ENCODE measurements at regions not wholly inside any gene's neighbourhood (a gene's known extent, or its start where the extent isn't known, plus 50 kb on each side); places are given as distances from the start of the nearest gene placed in this dataset.

GRCh38 chr17:55873017-55873758 lies 122.3 kb downstream of the PCTP start:
- no peak for DNase-seq (ENCODE audit: extremely low read depth, low read depth)
- no peak for TF ChIP-seq CTCF (IDR thresholded peaks at IDR 0.05; ENCODE audit: low read depth, low read length, missing control alignments)
- no peak overlapping the region for H3K4me3 ChIP-seq (replicated peaks; ENCODE audit: low read depth, low read length)

GRCh38 chr17:55883149-55883548 lies 132.3 kb downstream of the PCTP start:
- H3K4me3 ChIP-seq (replicated peaks; ENCODE audit: low read depth, low read length), result no peak overlapping the region
- no peak for DNase-seq (ENCODE audit: extremely low read depth, low read depth)
- no peak for TF ChIP-seq CTCF (IDR thresholded peaks at IDR 0.05; ENCODE audit: low read depth, low read length, missing control alignments)

GRCh38 chr17:55887531-55887930 lies 136.7 kb downstream of the PCTP start:
- DNase-seq (ENCODE audit: extremely low read depth, low read depth), result no peak
- no peak overlapping the region for H3K4me3 ChIP-seq (replicated peaks; ENCODE audit: low read depth, low read length)
- no peak for TF ChIP-seq CTCF (IDR thresholded peaks at IDR 0.05; ENCODE audit: low read depth, low read length, missing control alignments)

- no peak overlapping the region for H3K4me3 ChIP-seq (replicated peaks; ENCODE audit: low read depth, low read length)
These were observed 138.4 kb downstream of the PCTP start for GRCh38 chr17:55889271-55889670.

GRCh38 chr17:55895112-55895759 lies 144.4 kb downstream of the PCTP start:
- H3K4me3 ChIP-seq (replicated peaks; ENCODE audit: low read depth, low read length), result no peak overlapping the region
- no peak for DNase-seq (ENCODE audit: extremely low read depth, low read depth)
- no peak for TF ChIP-seq CTCF (IDR thresholded peaks at IDR 0.05; ENCODE audit: low read depth, low read length, missing control alignments)

More at GRCh38 chr17:55889271-55889670, 138.4 kb downstream of the PCTP start:
- DNase-seq (ENCODE audit: extremely low read depth, low read depth), result no peak
- no peak for TF ChIP-seq CTCF (IDR thresholded peaks at IDR 0.05; ENCODE audit: low read depth, low read length, missing control alignments)

- no peak overlapping the region for H3K4me3 ChIP-seq (replicated peaks; ENCODE audit: low read depth, low read length)
- no peak for TF ChIP-seq CTCF (IDR thresholded peaks at IDR 0.05; ENCODE audit: low read depth, low read length, missing control alignments)
- no peak for DNase-seq (ENCODE audit: extremely low read depth, low read depth)
These were observed 146.4 kb downstream of the PCTP start for GRCh38 chr17:55897301-55897700.

All from HFF-Myc (cell line).